Aorta (tissue), 5 donors: ENCODE measurements at regions not wholly inside any gene's neighbourhood (a gene's known extent, or its start where the extent isn't known, plus 50 kb on each side); places are given as distances from the start of the nearest gene placed in this dataset.

Experiments used
- ATAC-seq: fragments of 200-7000 bp; cut with Tn5 transposase; one replicate; pipeline ENCODE4 v1.9.1; 2022; ENCODE audit warnings: moderate library complexity; ENCODE audit not compliant: low FRiP score
- DNase-seq, 2 donors: peaks; one replicate each; pipeline ENCODE4 v3.0.0-alpha.2; 2020
- H3K27ac ChIP-seq, 2 donors: one replicate each; pipeline ENCODE4 v1.5.1; 2013; ENCODE audit warnings: low read length in 2 of 2, mild to moderate bottlenecking in 2 of 2, moderate library complexity in 2 of 2, control low read depth in 1 of 2, inconsistent platforms in 1 of 2, low read depth in 1 of 2
- H3K27me3 ChIP-seq, 2 donors: one replicate each; pipeline ENCODE4 v1.6.1; 2013; ENCODE audit warnings: control low read depth in 1 of 2, low read length in 1 of 2, mild to moderate bottlenecking in 1 of 2, moderate library complexity in 1 of 2; ENCODE audit not compliant: insufficient read depth in 2 of 2, control insufficient read depth in 1 of 2
- H3K36me3 ChIP-seq, 2 donors: one replicate each; pipeline ENCODE4 v1.6.1; 2013; ENCODE audit warnings: control low read depth in 1 of 2, low read length in 1 of 2, mild to moderate bottlenecking in 1 of 2; ENCODE audit not compliant: insufficient read depth in 2 of 2, control insufficient read depth in 1 of 2
- H3K4me1 ChIP-seq, 2 donors: one replicate each; pipeline ENCODE4 v1.6.1; 2013; ENCODE audit warnings: low read length in 2 of 2, control low read depth in 1 of 2, mild to moderate bottlenecking in 1 of 2, moderate library complexity in 1 of 2; ENCODE audit not compliant: insufficient read depth in 2 of 2, control insufficient read depth in 1 of 2
- H3K4me3 ChIP-seq, 2 donors: one replicate each; pipeline ENCODE4 v1.5.1; 2013; ENCODE audit warnings: low read length in 2 of 2, control low read depth in 1 of 2, mild to moderate bottlenecking in 1 of 2
- H3K9me3 ChIP-seq: one replicate; pipeline ENCODE4 v1.6.1; 2013; ENCODE audit warnings: mild to moderate bottlenecking, low read length; ENCODE audit not compliant: control insufficient read depth
- WGBS, 2 donors: extraction: QIAGEN DNeasy Blood & Tissue Kit; methylation state at CpG; one replicate each; pipeline ENCODE4 v1.1.7; 2013; 5-methylcytosine and 5-hydroxymethylcytosine counted together
- intact Hi-C, 2 donors: fragments of 100-400 bp; cut with DNase I; formaldehyde crosslinking; loops; one replicate each; pipeline versions ENCODE4 v1.14.2 to v1.15.0; 2022
- donor health status: healthy with polysubstance abuse.
- donor health status: Bipolar disorder and iron deficiency.
- donor health status: DM: no; HTN: no; CAD: no.
- donor health status: DM: no; HTN: no; CAD: no.
- donor health status: DM: yes; HTN: yes; CAD: no.

DNA sequence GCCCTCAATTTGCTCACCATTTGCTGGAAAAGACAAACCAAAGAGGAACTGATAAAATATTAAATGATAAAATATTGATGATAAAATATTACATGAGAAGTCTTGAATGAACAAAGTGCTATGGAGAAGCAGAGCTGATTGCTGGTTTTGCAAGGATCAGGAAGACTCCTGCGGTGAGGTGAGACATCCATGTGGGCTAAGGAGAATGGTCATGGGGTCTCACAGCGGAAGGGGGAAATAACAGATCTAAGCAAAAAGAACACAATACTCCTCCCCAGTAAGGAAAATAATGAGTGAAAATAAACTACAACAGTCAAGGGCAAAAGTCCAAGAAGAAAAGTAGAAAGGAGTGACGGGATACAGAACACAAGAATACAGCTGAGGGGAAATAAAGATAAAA lies 146.8 kb downstream of the LURAP1L start:
- intact Hi-C loops: loop anchor here in 1 of 2 donors (1.0 kb wide), 1 partner anchor 36 kb away; no protein-coding TSS in a partner anchor
- WGBS, 2 donors: 80 to 85% methylated on average over 3 of the region's 3 CpGs
- DNase-seq (no peak), ATAC-seq (no peak)
- Histone ChIP-seq H3K36me3 (no peaks in the 10 kb centered on the region), H3K4me1 (no peaks in the 10 kb centered on the region), H3K9me3 (no peaks in the 10 kb centered on the region), H3K4me3 (no peak overlapping the region), H3K27ac (no peak overlapping the region), H3K27me3 (no peaks in the 10 kb centered on the region)

DNA sequence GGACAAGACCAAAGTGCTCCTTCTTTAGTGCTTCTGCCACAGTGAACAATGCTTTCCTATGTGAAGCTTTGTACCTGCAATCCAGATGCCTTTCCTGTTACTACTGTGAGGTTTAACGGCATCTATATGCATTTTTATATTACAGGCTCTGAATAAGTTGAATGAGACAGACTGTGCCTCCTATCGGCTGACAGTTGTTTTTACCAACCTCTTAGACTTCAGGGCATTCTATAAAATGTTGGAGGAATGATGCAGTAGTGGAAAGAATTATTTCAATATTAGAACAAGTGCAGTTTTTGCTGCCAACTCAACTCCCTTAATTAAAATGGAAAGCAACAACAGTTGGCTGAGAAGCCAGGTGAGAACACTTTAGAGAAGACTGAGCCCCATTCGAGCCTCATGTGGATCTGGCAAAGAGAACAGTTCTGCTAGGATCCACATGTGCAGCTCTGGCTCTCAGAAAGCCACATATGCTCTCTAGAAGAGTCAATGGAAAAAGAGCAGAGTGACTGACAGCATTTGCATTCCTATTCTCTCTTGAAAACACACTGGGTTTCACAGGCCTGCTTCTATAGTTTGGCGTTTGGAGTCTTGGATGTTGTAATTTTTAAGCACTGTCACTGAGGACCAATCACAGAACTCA lies 147.5 kb downstream of the LURAP1L start:
- no peak overlapping the region for H3K4me3 ChIP-seq
- H3K27me3 ChIP-seq: no peaks in the 10 kb centered on the region
- no peak for ATAC-seq
- no peaks in the 10 kb centered on the region for H3K36me3 ChIP-seq
- no peaks in the 10 kb centered on the region for H3K9me3 ChIP-seq
- no peak for DNase-seq
- 39 to 44% methylated on average over 4 of the region's 4 CpGs for WGBS, 2 donors
- H3K4me1 ChIP-seq: no peaks in the 10 kb centered on the region
- intact Hi-C loops: loop anchor here in 1 of 2 donors (1.0 kb wide), 1 partner anchor 37 kb away; no protein-coding TSS in a partner anchor
- no peak overlapping the region for H3K27ac ChIP-seq

DNA sequence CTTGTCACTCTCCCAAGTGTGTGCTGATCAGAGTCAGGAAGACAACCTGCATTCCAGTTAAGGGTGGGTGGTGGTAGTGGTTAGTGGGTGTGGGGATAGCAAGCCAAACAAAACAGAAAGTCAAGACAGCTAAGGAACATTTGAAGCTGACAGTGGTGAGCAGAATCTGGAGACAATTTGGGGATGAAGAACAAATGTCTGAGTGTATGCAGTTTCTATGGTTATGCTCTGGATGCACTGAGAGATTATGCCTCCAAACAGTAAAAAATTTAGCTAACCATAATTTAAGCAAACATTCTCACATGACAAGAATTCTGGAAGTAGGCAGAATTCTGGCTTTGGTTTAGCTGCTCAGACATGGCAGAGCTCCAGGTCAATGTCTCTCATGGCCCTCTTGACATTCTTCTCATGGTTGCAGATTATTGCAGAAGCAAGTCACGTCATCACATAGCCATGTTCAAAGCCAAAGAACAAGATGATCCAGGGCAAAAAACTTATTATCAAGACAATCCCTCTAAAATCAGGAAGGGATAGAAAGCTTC lies 148.7 kb downstream of the LURAP1L start:
- no peaks in the 10 kb centered on the region for H3K9me3 ChIP-seq
- ATAC-seq (no peak), DNase-seq (no peak)
- H3K27ac ChIP-seq: no peak overlapping the region
- no peak overlapping the region for H3K4me3 ChIP-seq
- intact Hi-C loops: no loop called here
- no peaks in the 10 kb centered on the region for H3K36me3 ChIP-seq
- 13 to 17% methylated on average over 1 of the region's 1 CpG for WGBS, 2 donors
- no peaks in the 10 kb centered on the region for H3K27me3 ChIP-seq
- no peaks in the 10 kb centered on the region for H3K4me1 ChIP-seq

DNA sequence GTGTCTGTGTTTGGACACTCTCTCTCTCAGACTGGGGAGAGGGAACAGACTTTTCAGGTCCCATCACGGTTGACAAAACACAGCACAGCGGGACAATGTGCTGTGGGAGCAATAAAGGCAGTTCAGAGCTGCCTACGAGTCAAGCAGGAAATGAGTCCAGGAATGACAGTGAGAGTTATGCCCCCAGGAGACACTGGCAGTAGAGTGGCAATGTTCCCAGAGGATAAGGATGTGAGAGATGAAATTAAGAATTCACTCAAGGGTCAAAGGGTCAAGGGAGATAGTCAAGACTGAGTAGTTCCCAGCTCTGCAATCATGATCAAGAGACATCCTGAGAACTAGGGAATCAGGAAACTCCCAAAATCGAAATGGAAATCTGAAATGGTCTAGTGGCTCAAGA lies 156.1 kb downstream of the LURAP1L start:
- Histone ChIP-seq H3K27ac (no peak overlapping the region), H3K27me3 (no peaks in the 10 kb centered on the region), H3K36me3 (no peaks in the 10 kb centered on the region), H3K4me1 (no peaks in the 10 kb centered on the region), H3K4me3 (no peak overlapping the region), H3K9me3 (no peaks in the 10 kb centered on the region)
- DNase-seq: no peak
- 77 to 80% methylated on average over 4 of the region's 4 CpGs for WGBS, 2 donors
- intact Hi-C loops: no loop called here
- ATAC-seq: no peak

DNA sequence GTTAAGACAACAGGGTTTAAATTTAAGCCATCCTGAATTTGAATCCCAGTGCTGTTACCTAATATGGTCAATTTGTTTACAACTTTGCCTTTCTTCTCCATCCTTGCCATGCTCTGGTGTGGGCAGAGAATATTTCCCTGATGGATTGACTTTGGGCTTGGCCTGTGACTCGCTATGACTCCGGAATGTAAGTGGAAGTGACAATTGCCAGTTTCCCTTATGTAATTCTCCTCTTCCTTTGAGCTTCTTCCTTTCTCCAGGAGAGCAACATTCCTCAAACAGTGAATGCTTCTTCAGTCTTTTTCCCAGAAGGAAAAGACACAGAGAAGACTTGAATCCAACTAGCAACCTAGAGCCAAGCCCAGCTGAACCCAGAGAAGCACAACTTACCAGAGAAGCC lies 159.1 kb downstream of the LURAP1L start:
- Histone ChIP-seq H3K27ac (no peak overlapping the region), H3K4me1 (no peaks in the 10 kb centered on the region), H3K4me3 (no peak overlapping the region), H3K36me3 (no peaks in the 10 kb centered on the region), H3K9me3 (no peaks in the 10 kb centered on the region), H3K27me3 (no peaks in the 10 kb centered on the region)
- intact Hi-C loops: no loop called here
- DNase-seq: no peak
- ATAC-seq: no peak
- 80 to 86% methylated on average over 2 of the region's 2 CpGs for WGBS, 2 donors

DNA sequence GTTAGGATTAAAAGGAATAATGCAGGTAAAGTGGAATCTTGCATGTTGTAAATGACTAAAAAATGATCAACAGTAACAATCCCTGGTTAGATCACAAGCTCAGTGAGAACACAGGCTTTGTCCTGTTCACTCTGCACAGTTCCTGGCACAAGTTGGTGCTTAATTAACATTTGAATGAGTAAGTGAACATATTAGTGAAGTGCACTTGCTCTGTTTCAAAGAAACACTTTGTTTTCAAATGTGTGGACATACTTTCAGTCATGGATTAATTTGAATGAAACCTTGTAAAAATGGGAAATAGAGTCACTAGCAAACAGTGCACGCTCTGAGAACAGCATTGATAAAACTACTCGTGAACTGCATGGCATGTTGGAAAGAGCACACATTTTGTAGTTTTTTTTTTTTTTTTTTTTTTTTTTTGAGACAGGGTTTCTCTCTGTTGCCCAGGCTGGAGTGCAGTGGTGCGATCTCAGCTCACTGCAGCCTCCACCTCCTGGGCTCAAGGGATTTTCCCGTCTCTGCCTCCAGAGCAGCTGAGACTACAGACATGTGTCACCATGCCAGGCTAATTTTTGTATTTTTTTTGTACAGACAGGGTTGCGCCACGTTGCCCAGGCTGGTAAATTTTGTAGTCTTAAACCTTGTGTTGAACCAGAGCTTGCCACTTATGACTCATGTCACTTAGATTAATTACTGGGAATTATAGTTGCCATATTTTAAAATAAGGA lies 159.9 kb downstream of the LURAP1L start:
- 36 to 37% methylated on average over 6 of the region's 6 CpGs for WGBS, 2 donors
- Histone ChIP-seq H3K27ac (no peak overlapping the region), H3K9me3 (no peaks in the 10 kb centered on the region), H3K36me3 (no peaks in the 10 kb centered on the region), H3K4me3 (no peak overlapping the region), H3K4me1 (no peaks in the 10 kb centered on the region), H3K27me3 (no peaks in the 10 kb centered on the region)
- intact Hi-C loops: no loop called here
- ATAC-seq (no peak), DNase-seq (no peak)

DNA sequence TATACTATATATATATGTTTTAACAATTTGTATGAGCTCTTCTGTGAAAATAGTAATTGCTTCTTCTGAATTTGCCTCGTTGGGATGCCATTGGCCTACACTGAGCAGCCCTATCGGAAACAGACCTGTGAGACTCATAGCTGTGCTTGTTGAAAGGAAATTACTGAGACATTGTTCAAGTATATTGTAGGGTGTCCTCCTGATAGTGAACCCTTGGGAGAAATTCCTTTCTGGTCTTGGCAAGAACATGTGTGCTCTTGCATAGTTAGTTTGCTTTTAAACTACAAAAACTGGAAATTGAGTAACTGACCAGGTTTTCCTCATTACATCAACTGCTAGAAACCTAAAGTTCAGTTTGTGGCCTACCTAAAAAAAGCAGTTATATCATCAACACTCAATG lies 160.9 kb downstream of the LURAP1L start:
- no peak for DNase-seq
- Histone ChIP-seq H3K36me3 (no peaks in the 10 kb centered on the region), H3K4me1 (no peaks in the 10 kb centered on the region), H3K4me3 (no peak overlapping the region), H3K27me3 (no peaks in the 10 kb centered on the region), H3K27ac (no peak overlapping the region), H3K9me3 (no peaks in the 10 kb centered on the region)
- 40 to 44% methylated on average over 2 of the region's 2 CpGs for WGBS, 2 donors
- no peak for ATAC-seq
- intact Hi-C loops: no loop called here

DNA sequence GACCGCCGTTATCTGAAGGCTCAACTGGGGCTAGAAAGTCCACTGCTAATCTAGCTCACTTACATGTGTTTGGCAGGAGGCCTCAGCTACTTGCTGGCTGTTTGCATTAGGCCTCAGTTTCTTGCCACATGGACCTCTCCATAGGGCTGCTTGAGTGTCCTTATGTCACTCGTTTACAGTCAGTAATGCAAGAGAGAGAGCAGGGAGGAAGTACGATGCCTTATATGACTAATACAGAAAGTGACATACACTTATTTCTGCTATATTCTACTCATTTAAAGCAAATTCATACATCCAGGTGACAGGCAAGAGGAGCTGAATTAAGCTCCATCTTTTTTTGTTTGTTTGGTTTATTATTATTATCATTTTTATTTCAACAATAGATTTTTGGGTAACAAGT lies 179.6 kb downstream of the LURAP1L start:
- no peak overlapping the region for H3K4me3 ChIP-seq
- no peaks in the 10 kb centered on the region for H3K27me3 ChIP-seq
- DNase-seq (no peak), ATAC-seq (no peak)
- H3K36me3 ChIP-seq: no peaks in the 10 kb centered on the region
- H3K9me3 ChIP-seq: peaks cover 4% of the 10 kb centered on the region
- WGBS, 2 donors: 97 to 98% methylated on average over 4 of the region's 4 CpGs
- H3K4me1 ChIP-seq: no peaks in the 10 kb centered on the region
- H3K27ac ChIP-seq: no peak overlapping the region
- intact Hi-C loops: no loop called here
